T47D (cell line): ENCODE measurements at regions not wholly inside any gene's neighbourhood (a gene's known extent, or its start where the extent isn't known, plus 50 kb on each side); places are given as distances from the start of the nearest gene placed in this dataset.
A peak's percentile ranks its signal among the peaks of the same experiment; 100 is the strongest.

ENCODE experiments used
- DNase-seq, 2 experiments: peaks; one replicate each; pipeline versions ENCODE4 v3.0.0 to v3.0.0-alpha.2; 2011 to 2012; ENCODE audit warnings: low read depth in 1 of 2, low spot score in 1 of 2
- JUND ChIP-seq: IDR thresholded peaks from 2 replicates; pipeline ENCODE4 v1.6.1; 2012; ENCODE audit warnings: low read depth
- in situ Hi-C: cut with HindIII; loops from 2 replicates; pipeline ENCODE4 v1.10.0; 2016; ENCODE audit warnings: low sequenced_read_pairs, low pct_unique_long_range_greater_than_20kb

- in situ Hi-C loops: no loop called here
- DNase-seq: no peak
- no peak for TF ChIP-seq JUND
Measured at GRCh38 chr4:102447413-102447812, 53.7 kb upstream of the NFKB1 start.

- TF ChIP-seq JUND: no peak
- in situ Hi-C loops: no loop called here
- peak; percentile 25 to 80 for DNase-seq
Measured at GRCh38 chr4:102449751-102450352, 51.3 kb upstream of the NFKB1 start.

GRCh38 chr4:102451266-102451665 lies 49.9 kb upstream of the NFKB1 start:
- DNase-seq: no peak
- in situ Hi-C loops: no loop called here
- no peak for TF ChIP-seq JUND
